ENCODE measurements at regions not wholly inside any gene's neighbourhood (a gene's known extent, or its start where the extent isn't known, plus 50 kb on each side); places are given as distances from the start of the nearest gene placed in this dataset.

GRCh38 chr14:96727073-96727472 lies 70.1 kb upstream of the VRK1 start:
- DNase-seq (ENCODE audit: low spot score): no peak

DNA sequence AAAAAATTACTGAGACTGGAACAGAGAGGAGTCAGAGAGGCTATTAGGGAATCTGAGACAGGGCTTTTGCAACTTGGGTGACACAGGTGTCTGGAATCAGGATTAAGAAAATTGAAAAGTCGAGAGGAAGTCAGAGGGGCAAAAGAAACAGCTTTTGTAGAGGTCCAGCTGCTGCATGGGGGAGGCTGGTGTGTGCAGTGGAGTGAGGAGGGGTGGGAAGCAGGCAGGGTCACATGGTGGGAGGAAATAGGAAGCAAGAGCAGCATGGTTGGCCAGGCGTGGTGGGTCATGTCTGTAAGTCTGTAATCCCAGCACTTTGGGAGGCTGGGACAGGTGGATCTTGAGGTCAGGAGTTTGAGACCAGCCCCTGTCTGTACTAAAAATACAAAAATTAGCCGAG lies 69.7 kb upstream of the VRK1 start:
- DNase-seq (ENCODE audit: low spot score): no peak

DNA sequence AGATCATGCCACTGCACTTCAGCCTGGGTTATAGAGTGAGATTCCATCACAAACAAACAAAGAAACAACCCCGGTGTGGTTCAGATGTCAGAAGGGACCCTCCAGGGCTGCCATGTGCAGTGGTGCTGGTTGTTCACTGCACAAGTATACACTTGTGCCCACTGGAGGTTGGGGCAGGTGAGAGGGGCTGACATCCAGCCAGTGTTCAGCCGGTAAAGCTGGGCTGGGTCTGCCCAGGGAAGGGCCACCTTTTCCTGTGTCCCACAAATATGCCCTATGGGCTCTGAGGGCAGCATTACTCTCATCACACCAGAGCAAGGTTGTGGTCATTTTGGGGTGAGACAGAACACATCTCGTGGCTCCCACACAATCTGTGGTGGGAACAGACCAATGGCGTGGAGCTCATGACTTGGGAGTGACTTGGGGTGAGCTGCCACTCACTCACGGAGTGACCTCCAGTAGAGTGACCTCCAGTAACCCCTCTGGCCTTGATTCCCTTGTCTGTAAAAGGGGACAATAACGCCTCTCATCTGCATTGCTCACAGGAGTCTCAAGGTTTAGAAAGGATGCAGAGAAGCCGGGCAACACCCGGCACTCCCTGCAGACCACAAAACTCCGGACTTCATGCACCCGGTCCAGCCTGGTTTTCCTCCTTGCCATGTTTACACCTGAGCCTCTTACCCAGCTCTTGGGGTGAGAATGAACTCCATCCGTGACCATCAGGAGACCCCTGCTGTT lies 69.0 kb upstream of the VRK1 start:
- DNase-seq (ENCODE audit: low spot score): no peak

GRCh38 chr14:96729889-96730288 lies 67.3 kb upstream of the VRK1 start:
- DNase-seq (ENCODE audit: low spot score): no peak

DNA sequence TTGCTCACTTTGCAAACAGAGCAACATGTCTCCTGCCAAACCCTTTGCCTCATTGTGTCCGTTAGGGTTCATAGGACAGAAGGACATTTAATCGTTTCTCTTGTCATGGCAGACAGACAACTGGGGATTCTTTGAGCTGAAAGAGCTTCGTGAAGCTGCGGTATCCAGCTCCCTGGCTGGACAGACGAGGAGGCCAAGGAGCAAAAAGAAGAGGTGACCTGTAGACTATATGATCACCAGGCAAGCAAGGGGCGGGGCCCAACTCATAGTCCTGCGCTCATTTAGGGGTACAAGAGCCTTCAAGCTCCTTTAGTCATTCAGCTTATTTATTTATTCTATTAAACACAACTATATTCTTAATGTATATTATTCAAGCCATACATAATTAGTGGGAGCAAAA lies 66.8 kb upstream of the VRK1 start:
- no peak for DNase-seq (ENCODE audit: low spot score)

GRCh38 chr14:96734076-96734622 lies 63.0 kb upstream of the VRK1 start:
- no peak for DNase-seq (ENCODE audit: low spot score)

DNA sequence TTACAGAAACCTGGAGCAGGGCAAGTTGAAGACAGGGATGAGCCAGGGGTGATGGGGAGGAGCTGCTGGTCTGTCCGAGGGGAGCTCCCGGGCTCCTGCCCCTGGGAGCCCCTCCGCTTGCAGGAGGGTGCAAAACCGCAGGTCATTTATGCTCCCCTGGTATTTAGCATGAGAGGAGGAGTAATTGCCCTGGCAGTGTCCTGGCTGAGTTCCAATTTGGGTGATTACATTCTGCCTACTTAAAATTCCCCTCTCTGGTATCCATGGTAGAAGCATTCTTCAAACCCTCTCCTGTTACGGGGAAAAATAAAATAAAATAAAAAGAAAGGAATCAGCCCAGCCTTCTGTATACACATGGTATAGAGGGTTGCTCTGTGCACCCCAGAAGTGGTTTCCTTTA lies 61.7 kb upstream of the VRK1 start:
- no peak for DNase-seq (ENCODE audit: low spot score)

GRCh38 chr14:96736439-96736838 lies 60.7 kb upstream of the VRK1 start:
- DNase-seq (ENCODE audit: low spot score): no peak

GRCh38 chr14:96737881-96738280 lies 59.3 kb upstream of the VRK1 start:
- no peak for DNase-seq (ENCODE audit: low spot score)

DNA sequence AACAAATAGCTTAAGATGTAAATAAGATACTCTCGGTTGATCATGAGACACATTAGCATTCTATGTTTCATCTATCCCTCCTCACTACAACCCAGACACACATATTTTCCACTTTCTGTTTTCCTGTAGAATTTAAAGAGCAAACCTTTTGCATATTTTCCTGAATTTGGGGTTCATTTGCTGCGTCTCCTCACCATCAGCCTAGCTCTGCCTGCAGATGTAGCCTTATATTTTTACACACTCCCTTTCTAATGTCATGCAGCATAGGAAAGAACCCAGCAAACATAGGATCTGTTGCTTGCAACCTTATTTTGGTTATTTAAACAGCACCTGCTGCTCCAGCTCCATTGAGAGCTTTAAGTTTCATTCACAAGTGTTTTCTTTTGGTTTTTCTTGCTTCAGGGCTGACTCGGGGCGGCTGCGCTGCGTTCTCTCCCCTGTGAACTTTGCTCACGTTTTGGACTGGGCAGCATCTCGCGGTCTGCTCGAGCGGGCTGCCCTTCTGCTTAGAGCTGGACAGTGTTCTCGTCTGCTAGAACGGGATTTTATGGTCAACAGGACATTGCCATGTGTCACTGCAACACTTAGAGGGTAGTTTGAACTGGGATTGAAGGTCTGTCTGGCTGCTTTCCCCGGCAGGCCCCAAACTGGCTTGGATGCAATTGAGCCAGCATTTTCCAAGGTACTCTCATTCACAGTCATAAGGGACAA lies 57.8 kb upstream of the VRK1 start:
- no peak for DNase-seq (ENCODE audit: low spot score)

GRCh38 chr14:96741151-96741977 lies 55.8 kb upstream of the VRK1 start:
- DNase-seq (ENCODE audit: low spot score): peak; percentile 17

DNA sequence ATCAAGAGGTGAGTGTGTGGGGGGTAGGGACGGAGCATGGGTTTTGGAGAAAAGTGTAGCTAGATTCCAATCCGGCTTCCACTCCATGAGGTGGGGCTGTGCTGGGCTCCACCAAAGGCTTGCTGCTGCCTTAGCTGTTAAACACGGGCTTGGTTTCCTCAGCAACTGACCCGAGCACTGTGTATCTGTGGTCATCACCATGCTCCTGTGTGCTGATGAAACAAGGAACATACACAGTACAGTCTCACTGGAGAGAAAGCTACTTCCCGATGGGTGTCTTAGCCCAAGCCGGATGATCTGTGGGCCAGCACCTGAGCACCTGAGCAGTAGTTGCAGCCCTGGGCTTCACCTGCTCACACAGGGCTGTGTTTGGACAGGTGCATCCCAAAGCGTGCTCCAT lies 52.9 kb upstream of the VRK1 start:
- no peak for DNase-seq (ENCODE audit: low spot score)

- DNase-seq (ENCODE audit: low spot score): no peak
Observed at GRCh38 chr14:96745500-96746051, 51.6 kb upstream of the VRK1 start.

DNA sequence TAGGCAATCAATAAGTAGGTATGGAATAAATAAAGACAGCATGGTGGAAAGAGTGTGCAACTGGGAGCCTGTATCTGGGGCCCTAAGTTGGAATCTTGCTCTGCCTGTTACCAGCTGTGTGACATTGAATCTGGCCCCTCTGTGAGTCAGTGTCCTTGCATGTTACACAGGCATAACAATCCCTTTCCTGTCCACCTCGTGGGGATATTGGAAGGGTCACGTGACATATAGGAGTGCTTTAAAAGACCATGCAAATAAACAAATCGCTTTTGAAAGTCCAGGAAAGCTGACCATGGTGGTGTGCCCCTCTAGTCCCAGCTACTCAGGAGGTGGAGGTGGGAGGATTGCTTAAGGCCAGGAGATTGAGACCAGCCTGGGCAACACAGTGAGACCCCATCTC lies 51.1 kb upstream of the VRK1 start:
- no peak for DNase-seq (ENCODE audit: low spot score)

DNA sequence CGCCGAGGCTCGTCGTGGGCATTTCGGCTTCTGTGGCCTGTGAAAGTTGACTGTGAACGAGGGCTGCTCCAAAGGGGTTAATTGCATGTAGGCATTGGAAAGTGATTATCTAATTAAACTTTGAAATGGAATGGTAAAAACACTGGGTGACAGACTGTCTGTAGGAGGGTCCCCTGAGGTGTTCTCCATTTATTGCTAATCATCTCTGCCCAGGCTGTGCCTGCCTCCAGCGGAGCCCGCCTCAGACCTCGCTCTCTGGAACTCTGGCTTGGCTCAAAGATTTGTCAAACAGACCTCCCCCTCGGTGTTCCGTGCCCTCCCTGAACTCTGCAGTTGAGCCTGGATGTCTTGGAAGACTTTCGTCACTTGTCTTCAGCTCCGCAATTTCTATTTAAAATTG lies 50.2 kb upstream of the VRK1 start:
- no peak for DNase-seq (ENCODE audit: low spot score)
